Activated B cell treated with CpG ODN at 0.5 μM for 24 hours (primary cell): ENCODE measurements at regions not wholly inside any gene's neighbourhood (a gene's known extent, or its start where the extent isn't known, plus 50 kb on each side); places are given as distances from the start of the nearest gene placed in this dataset.

Source experiments
- ATAC-seq: fragments of 200-7000 bp; cut with Tn5 transposase; one replicate; pipeline ENCODE4 v1.10.0; 2021; ENCODE audit warnings: low read depth, mild to moderate bottlenecking, moderate library complexity
- CTCF ChIA-PET: fragments of 350-600 bp; sonication (Branson Sonifier 250); formaldehyde crosslinking; loops from one replicate; lab custom pipeline; 2021; ENCODE audit warnings: antibody characterized with exemption; lab: Charles Lee
- POLR2A ChIA-PET: fragments of 350-600 bp; sonication (Branson Sonifier 250); formaldehyde crosslinking; loops from one replicate; lab custom pipeline; 2021; ENCODE audit warnings: antibody characterized with exemption; lab: Charles Lee
- DNase-seq: peaks from one replicate; pipeline ENCODE4 v3.0.0; 2022
- H3K27ac Mint-ChIP-seq: one replicate; pipeline ENCODE4 v1.8.0; 2020; ENCODE audit warnings: mixed read lengths
- H3K27me3 Mint-ChIP-seq: one replicate; pipeline ENCODE4 v1.8.0; 2021; ENCODE audit warnings: mixed read lengths
- H3K36me3 Mint-ChIP-seq: one replicate; pipeline ENCODE4 v1.8.0; 2021; ENCODE audit warnings: low read depth, mixed read lengths
- H3K4me1 Mint-ChIP-seq: one replicate; pipeline ENCODE4 v1.8.0; 2021; ENCODE audit warnings: mixed read lengths
- H3K4me3 Mint-ChIP-seq: one replicate; pipeline ENCODE4 v1.8.0; 2020; ENCODE audit warnings: mild to moderate bottlenecking, mixed read lengths
- H3K9me3 Mint-ChIP-seq: one replicate; pipeline ENCODE4 v1.8.0; 2020; ENCODE audit warnings: mixed read lengths
- intact Hi-C: fragments of 100-400 bp; cut with micrococcal nuclease; formaldehyde crosslinking; loops from one replicate; pipeline ENCODE4 v1.15.1; 2024
- TF ChIP-seq, protein P1 (sequence below): fragments of 200-600 bp; IDR thresholded peaks from one replicate; pipeline ENCODE4 v1.8.0; 2022; ENCODE audit warnings: antibody characterized with exemption, mild to moderate bottlenecking

DNA sequence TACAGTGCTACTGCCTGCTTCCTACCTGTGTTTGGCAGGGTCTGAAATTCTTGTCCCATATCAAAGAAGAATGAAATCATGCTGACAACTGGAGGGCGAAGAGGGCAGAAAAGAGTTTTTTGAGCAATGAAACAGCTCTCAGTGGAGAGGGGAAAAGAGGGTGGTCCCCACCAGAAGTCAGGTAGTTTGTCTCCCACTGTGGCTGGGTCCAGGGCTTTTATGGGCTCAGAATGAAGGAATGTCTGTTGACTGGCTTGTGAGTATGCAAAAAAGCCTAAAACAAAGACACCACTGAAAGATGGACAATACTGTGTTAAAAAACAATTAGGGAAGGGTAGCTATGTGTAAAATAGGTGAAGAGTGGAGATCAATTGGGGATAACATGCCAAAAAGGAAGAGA lies 115.0 kb downstream of the ADAM29 start:
- Mint-ChIP-seq H3K4me1 (no peaks in the 10 kb centered on the region), H3K36me3 (no peaks in the 10 kb centered on the region), H3K9me3 (peaks cover 5% of the 10 kb centered on the region), H3K27me3 (no peaks in the 10 kb centered on the region), H3K27ac (no peak overlapping the region), H3K4me3 (no peak overlapping the region)
- intact Hi-C loops = no loop called here
- no peak for DNase-seq
- ChIA-PET CTCF (no interaction called here), POLR2A (no interaction called here)
- ATAC-seq = no peak
- TF ChIP-seq, protein P1, sequence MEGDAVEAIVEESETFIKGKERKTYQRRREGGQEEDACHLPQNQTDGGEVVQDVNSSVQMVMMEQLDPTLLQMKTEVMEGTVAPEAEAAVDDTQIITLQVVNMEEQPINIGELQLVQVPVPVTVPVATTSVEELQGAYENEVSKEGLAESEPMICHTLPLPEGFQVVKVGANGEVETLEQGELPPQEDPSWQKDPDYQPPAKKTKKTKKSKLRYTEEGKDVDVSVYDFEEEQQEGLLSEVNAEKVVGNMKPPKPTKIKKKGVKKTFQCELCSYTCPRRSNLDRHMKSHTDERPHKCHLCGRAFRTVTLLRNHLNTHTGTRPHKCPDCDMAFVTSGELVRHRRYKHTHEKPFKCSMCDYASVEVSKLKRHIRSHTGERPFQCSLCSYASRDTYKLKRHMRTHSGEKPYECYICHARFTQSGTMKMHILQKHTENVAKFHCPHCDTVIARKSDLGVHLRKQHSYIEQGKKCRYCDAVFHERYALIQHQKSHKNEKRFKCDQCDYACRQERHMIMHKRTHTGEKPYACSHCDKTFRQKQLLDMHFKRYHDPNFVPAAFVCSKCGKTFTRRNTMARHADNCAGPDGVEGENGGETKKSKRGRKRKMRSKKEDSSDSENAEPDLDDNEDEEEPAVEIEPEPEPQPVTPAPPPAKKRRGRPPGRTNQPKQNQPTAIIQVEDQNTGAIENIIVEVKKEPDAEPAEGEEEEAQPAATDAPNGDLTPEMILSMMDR = no peak

DNA sequence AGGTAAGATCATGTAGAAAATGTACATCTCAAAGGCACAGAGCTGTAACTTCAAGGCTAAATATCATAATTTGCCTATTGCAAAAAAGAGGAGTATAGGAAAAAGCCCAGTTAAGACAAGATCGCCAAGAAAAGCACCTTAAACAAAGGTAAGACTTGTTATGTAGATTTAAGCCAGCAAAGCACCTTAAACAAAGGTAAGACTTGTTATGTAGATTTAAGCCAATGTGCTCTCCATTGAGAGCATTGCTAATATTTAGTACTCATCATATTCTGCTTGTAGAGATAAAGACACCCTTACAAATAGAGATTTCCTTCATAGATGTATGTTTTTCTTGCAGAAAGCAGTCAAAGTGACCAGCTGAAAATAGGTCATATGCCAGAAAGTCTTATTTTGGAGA lies 115.8 kb downstream of the ADAM29 start:
- CTCF ChIA-PET = no interaction called here

DNA sequence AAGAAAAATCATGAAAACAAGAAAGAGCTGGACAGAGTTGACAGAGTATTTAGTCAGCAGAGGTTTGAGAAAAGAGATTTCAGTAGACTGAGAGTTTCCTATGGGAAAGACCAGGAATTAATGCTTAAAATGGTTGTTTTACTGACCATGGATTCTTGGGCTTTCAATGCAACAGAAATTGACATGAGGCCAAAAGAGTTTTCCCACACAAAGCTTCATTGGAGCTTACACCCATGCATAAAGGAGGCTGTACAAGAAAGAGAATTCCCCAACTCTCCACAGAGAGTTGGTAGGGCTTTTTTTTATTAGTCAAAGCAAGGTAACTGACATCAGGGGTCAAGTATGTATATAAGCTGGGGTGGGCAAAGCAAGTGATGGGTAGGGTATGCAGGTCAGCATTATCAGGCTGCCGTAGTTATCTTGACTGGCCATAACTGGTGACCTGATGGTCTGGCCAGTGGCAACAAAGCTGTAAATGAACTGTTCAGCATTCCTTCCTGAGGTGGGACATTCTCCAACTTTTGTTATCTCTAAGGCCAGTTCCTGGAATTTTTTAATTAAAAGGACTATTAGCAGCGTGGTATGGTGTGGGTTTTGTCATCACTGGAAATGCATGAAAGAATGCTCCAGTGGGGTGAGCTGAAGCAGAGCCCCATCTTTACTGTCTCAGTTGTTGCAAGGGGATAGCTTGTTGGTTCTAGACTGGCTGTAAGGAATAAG lies 117.0 kb downstream of the ADAM29 start:
- CTCF ChIA-PET = no interaction called here
- POLR2A ChIA-PET = no interaction called here
- H3K27ac Mint-ChIP-seq = no peak overlapping the region

More for the DNA sequence above, 115.8 kb downstream of the ADAM29 start:
- H3K4me3 Mint-ChIP-seq = no peak overlapping the region
- DNase-seq (no peak), ATAC-seq (no peak)
- H3K27me3 Mint-ChIP-seq = no peaks in the 10 kb centered on the region
- no peak overlapping the region for H3K27ac Mint-ChIP-seq
- peaks cover under 1% of the 10 kb centered on the region for H3K9me3 Mint-ChIP-seq
- POLR2A ChIA-PET = no interaction called here
- H3K36me3 Mint-ChIP-seq = no peaks in the 10 kb centered on the region
- intact Hi-C loops = no loop called here
- no peaks in the 10 kb centered on the region for H3K4me1 Mint-ChIP-seq
- TF ChIP-seq, protein P1 = no peak

DNA sequence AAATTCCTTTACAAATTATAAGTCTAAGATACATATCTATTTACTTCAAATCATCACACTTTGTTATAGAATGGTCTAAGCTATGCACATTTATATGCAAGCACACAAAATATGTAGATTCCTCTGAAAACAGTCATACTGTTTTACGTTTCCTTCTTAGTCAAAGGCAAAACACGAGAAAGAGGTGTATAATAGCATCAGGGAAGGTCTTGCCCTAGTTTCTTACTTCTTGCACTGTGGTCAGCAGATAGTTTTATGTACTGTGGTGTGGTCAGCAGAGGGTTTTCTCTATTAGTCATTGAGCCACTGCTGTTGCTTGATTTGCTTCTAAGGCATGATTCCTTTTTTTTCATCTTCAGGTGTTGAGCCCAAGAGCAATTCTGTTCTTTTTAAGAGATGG lies 117.7 kb downstream of the ADAM29 start:
- CTCF ChIA-PET = no interaction called here
- H3K4me3 Mint-ChIP-seq = no peak overlapping the region
- no peak for DNase-seq
- ATAC-seq = no peak
- H3K36me3 Mint-ChIP-seq = no peaks in the 10 kb centered on the region
- no peaks in the 10 kb centered on the region for H3K4me1 Mint-ChIP-seq
- intact Hi-C loops = no loop called here
- peaks cover 2% of the 10 kb centered on the region for H3K9me3 Mint-ChIP-seq
- no peaks in the 10 kb centered on the region for H3K27me3 Mint-ChIP-seq
- POLR2A ChIA-PET = no interaction called here
- TF ChIP-seq, protein P1 = no peak
- H3K27ac Mint-ChIP-seq = no peak overlapping the region

More for the DNA sequence above, 117.0 kb downstream of the ADAM29 start:
- no peak for ATAC-seq
- H3K9me3 Mint-ChIP-seq = no peaks in the 10 kb centered on the region
- no peak overlapping the region for H3K4me3 Mint-ChIP-seq
- TF ChIP-seq, protein P1 = no peak
- intact Hi-C loops = no loop called here
- DNase-seq = no peak
- H3K4me1 Mint-ChIP-seq = no peaks in the 10 kb centered on the region
- H3K27me3 Mint-ChIP-seq = no peaks in the 10 kb centered on the region
- H3K36me3 Mint-ChIP-seq = no peaks in the 10 kb centered on the region

DNA sequence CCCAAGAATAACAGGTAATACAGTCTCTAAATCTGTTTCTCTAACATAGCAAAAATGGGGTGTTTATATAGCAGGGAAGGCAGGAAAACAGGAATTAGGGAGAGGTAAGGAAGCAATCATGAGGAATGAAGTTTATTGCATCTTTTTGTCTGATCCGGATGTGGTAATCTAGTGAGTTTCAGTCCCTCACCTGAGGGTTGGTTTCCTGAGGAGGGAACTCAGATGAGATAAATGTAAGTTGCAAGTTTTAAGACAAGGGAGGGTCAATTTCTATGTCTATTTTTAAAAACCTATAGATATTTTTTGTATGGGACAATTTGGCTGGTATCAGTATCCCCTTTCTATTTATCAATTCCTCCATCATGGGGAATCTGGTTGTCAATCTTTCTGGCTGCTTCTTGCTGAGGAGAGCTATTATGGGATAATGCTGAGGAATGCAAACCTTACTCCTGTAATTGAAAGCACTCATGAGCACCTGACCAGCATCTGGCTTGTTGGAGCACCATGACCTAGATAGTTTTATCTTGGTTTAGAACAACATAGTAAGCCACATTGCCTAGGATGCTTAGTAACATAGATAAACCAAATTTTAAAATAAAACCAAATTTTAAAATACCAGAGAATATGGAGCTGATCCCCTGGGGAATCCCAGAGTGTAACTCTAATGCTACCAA lies 130.1 kb downstream of the ADAM29 start:
- ChIA-PET POLR2A (no interaction called here), CTCF (no interaction called here)
- ATAC-seq = no peak
- TF ChIP-seq, protein P1 = no peak
- no peak for DNase-seq
- Mint-ChIP-seq H3K4me1 (no peaks in the 10 kb centered on the region), H3K36me3 (no peaks in the 10 kb centered on the region), H3K9me3 (peaks cover 10% of the 10 kb centered on the region), H3K27me3 (no peaks in the 10 kb centered on the region), H3K4me3 (no peak overlapping the region), H3K27ac (no peak overlapping the region)
- intact Hi-C loops = no loop called here
